ENCODE measurements at regions not wholly inside any gene's neighbourhood (a gene's known extent, or its start where the extent isn't known, plus 50 kb on each side); places are given as distances from the start of the nearest gene placed in this dataset.

DNA sequence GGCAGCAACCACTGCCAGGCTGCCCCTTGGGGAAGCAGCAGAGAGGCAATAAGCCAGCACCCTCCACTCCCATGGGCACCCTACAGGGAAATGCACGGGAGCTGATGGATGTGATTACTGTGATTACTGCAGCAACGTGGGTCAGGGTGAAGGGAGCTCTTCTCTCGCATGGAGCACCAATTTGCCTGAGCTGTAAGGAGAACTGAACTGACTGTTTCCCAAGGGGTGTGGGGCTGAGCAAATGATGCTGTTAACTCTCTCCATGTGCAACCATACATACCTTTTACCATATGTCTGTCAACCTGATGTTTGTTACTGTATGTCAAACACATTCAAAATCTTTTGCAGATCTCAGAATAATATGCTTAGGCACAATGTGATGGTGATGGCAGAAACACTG is 680.6 kb downstream of the SQOR start:
- Histone ChIP-seq H3K27ac (ENCODE audit: low read depth, low read length, poor library complexity, severe bottlenecking) (no peak overlapping the region), H3K4me1 (ENCODE audit: insufficient read depth, low read length, poor library complexity, severe bottlenecking) (no peaks in the 10 kb centered on the region), H3K36me3 (ENCODE audit: insufficient read depth, low read length, poor library complexity, severe bottlenecking) (no peaks in the 10 kb centered on the region), H3K9me3 (ENCODE audit: low read depth, low read length, poor library complexity, severe bottlenecking) (no peaks in the 10 kb centered on the region), H3K27me3 (replicated peaks; ENCODE audit: insufficient read depth, low read depth, low read length, poor library complexity) (no peaks in the 10 kb centered on the region), H3K4me3 (ENCODE audit: low read depth, low read length, poor library complexity, severe bottlenecking) (no peak overlapping the region)
- no TSS peak for BruUV-seq (replicated peaks)
- intact Hi-C loops (cut with micrococcal nuclease; ENCODE audit: unreplicated experiment) = no loop called here
- TF ChIP-seq EZH2 (IDR thresholded peaks at IDR 0.05; ENCODE audit: borderline replicate concordance, low read depth, low read length, poor library complexity, severe bottlenecking) = no peak
- TF ChIP-seq, protein P1, sequence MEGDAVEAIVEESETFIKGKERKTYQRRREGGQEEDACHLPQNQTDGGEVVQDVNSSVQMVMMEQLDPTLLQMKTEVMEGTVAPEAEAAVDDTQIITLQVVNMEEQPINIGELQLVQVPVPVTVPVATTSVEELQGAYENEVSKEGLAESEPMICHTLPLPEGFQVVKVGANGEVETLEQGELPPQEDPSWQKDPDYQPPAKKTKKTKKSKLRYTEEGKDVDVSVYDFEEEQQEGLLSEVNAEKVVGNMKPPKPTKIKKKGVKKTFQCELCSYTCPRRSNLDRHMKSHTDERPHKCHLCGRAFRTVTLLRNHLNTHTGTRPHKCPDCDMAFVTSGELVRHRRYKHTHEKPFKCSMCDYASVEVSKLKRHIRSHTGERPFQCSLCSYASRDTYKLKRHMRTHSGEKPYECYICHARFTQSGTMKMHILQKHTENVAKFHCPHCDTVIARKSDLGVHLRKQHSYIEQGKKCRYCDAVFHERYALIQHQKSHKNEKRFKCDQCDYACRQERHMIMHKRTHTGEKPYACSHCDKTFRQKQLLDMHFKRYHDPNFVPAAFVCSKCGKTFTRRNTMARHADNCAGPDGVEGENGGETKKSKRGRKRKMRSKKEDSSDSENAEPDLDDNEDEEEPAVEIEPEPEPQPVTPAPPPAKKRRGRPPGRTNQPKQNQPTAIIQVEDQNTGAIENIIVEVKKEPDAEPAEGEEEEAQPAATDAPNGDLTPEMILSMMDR (conservative IDR thresholded peaks at IDR 0.05; ENCODE audit: low read depth, low read length) = no peak
- ChIA-PET CTCF (no interaction called here), POLR2A (ENCODE audit: low non-redundant PET) (no interaction called here)
- no peak for DNase-seq (ENCODE audit: low spot score)

DNA sequence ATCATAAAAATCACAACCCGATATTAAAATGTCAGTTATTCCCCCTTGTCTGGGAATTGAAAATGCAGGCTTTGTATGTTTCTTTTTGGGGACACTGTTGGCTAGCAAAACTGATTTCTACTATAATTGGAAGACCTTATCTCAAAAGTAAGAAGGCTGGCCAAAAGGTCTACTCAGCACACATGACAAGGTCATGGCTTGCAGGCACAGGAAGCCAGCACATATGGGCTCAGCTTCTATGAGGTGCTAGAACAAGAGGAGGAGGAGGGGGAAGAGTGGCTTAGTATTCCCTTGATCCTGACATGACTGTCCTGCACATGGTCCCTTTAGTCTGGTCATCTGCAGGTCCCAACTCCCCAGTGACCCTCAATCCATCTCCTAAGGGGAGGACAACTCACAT is 681.2 kb downstream of the SQOR start:
- DNase-seq (ENCODE audit: low spot score) = no peak
- no peaks in the 10 kb centered on the region for H3K9me3 ChIP-seq (ENCODE audit: low read depth, low read length, poor library complexity, severe bottlenecking)
- CTCF ChIA-PET = no interaction called here
- no TSS peak for BruUV-seq (replicated peaks)
- TF ChIP-seq, protein P1 (conservative IDR thresholded peaks at IDR 0.05; ENCODE audit: low read depth, low read length) = no peak
- no peak for TF ChIP-seq EZH2 (IDR thresholded peaks at IDR 0.05; ENCODE audit: borderline replicate concordance, low read depth, low read length, poor library complexity, severe bottlenecking)
- H3K36me3 ChIP-seq (ENCODE audit: insufficient read depth, low read length, poor library complexity, severe bottlenecking) = no peaks in the 10 kb centered on the region
- H3K27me3 ChIP-seq (replicated peaks; ENCODE audit: insufficient read depth, low read depth, low read length, poor library complexity) = no peaks in the 10 kb centered on the region
- H3K27ac ChIP-seq (ENCODE audit: low read depth, low read length, poor library complexity, severe bottlenecking) = no peak overlapping the region
- no peaks in the 10 kb centered on the region for H3K4me1 ChIP-seq (ENCODE audit: insufficient read depth, low read length, poor library complexity, severe bottlenecking)
- POLR2A ChIA-PET (ENCODE audit: low non-redundant PET) = no interaction called here
- H3K4me3 ChIP-seq (ENCODE audit: low read depth, low read length, poor library complexity, severe bottlenecking) = no peak overlapping the region
- intact Hi-C loops (cut with micrococcal nuclease; ENCODE audit: unreplicated experiment) = no loop called here

DNA sequence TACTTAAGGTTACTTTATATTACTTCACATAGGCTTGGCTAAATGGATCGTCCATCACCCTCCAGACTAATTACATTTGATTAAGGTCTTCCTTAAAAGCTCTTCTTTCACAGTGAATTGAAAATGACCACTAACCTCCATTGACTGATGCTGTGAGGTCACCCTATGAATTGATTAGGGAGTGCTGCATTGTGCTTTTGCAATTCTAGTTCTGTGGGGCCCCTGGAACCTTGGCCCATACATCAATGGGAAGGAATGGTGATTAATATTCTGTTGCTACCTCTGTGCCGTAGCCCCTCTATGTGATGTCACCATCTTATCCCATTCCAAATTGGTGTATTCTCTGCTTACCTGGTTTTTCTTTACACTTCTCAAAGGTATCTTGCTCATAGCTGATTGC is 682.2 kb downstream of the SQOR start:
- intact Hi-C loops (cut with micrococcal nuclease; ENCODE audit: unreplicated experiment) = no loop called here

More for the DNA sequence above, 682.2 kb downstream of the SQOR start:
- Histone ChIP-seq H3K4me1 (ENCODE audit: insufficient read depth, low read length, poor library complexity, severe bottlenecking) (no peaks in the 10 kb centered on the region), H3K36me3 (ENCODE audit: insufficient read depth, low read length, poor library complexity, severe bottlenecking) (no peaks in the 10 kb centered on the region), H3K27me3 (replicated peaks; ENCODE audit: insufficient read depth, low read depth, low read length, poor library complexity) (no peaks in the 10 kb centered on the region), H3K9me3 (ENCODE audit: low read depth, low read length, poor library complexity, severe bottlenecking) (no peaks in the 10 kb centered on the region), H3K27ac (ENCODE audit: low read depth, low read length, poor library complexity, severe bottlenecking) (no peak overlapping the region), H3K4me3 (ENCODE audit: low read depth, low read length, poor library complexity, severe bottlenecking) (no peak overlapping the region)
- TF ChIP-seq EZH2 (IDR thresholded peaks at IDR 0.05; ENCODE audit: borderline replicate concordance, low read depth, low read length, poor library complexity, severe bottlenecking) = no peak
- TF ChIP-seq, protein P1 (conservative IDR thresholded peaks at IDR 0.05; ENCODE audit: low read depth, low read length) = no peak
- no peak for DNase-seq (ENCODE audit: low spot score)
- no TSS peak for BruUV-seq (replicated peaks)
- CTCF ChIA-PET = no interaction called here
- POLR2A ChIA-PET (ENCODE audit: low non-redundant PET) = no interaction called here
